ENCODE measurements at regions not wholly inside any gene's neighbourhood (a gene's known extent, or its start where the extent isn't known, plus 50 kb on each side); places are given as distances from the start of the nearest gene placed in this dataset.

GRCh38 chr2:234333168-234334130, 163.4 kb downstream of the ARL4C start:
- POLR2A ChIA-PET = interaction anchor here (0.6 kb wide), 1 partner anchor 162 kb away, joined by 6 read pairs; no protein-coding TSS in a partner anchor
- CTCF ChIA-PET = no interaction called here

DNA sequence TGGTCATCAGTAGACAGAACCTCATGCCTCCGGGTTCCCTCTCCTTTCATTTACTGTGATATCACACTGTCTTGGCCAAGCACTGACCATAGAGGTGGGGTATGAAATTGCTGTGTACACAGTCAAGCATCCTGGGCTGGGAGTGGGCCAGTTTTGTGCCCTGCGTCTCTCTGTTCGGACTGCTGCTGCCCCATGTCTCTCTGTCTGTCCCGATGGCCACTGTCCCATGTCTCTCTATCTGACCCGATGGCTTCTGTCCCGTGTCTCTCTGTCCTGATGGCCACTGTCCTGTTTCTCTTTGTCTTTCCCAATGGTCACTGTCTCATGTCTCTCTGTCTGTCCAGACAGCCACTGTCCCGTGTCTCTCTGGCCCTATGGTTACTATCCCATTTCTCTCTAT, 164.9 kb downstream of the ARL4C start:
- DNase-seq (ENCODE audit: low read depth, low spot score) = no peak
- no peak for TF ChIP-seq CTCF (IDR thresholded peaks at IDR 0.05; ENCODE audit: low read depth, low read length)
- Histone ChIP-seq H3K27ac (ENCODE audit: low read depth, low read length) (no peak overlapping the region), H3K27me3 (ENCODE audit: control insufficient read depth, insufficient read depth, low read length) (peaks cover 7% of the 10 kb centered on the region), H3K9me3 (ENCODE audit: control insufficient read depth, insufficient read depth, low read length) (no peaks in the 10 kb centered on the region; the same call in 1 of the 2 replicates), H3K4me3 (ENCODE audit: low read depth, low read length) (no peak overlapping the region)
- ChIA-PET POLR2A (no interaction called here), CTCF (no interaction called here)

More at GRCh38 chr2:234333168-234334130, 163.4 kb downstream of the ARL4C start:
- Histone ChIP-seq H3K27ac (ENCODE audit: low read depth, low read length) (no peak overlapping the region), H3K4me3 (ENCODE audit: low read depth, low read length) (no peak overlapping the region), H3K9me3 (ENCODE audit: control insufficient read depth, insufficient read depth, low read length) (no peaks in the 10 kb centered on the region; the same call in 1 of the 2 replicates), H3K27me3 (ENCODE audit: control insufficient read depth, insufficient read depth, low read length) (peaks cover 5% of the 10 kb centered on the region)
- no peak for DNase-seq (ENCODE audit: low read depth, low spot score)
- no peak for TF ChIP-seq CTCF (IDR thresholded peaks at IDR 0.05; ENCODE audit: low read depth, low read length)

GRCh38 chr2:234331566-234331965, 165.3 kb downstream of the ARL4C start:
- H3K4me3 ChIP-seq (ENCODE audit: low read depth, low read length) = no peak overlapping the region
- CTCF ChIA-PET = no interaction called here

GRCh38 chr2:234330902-234331301, 166.0 kb downstream of the ARL4C start:
- H3K9me3 ChIP-seq (ENCODE audit: control insufficient read depth, insufficient read depth, low read length) = no peaks in the 10 kb centered on the region; the same call in 1 of the 2 replicates
- H3K27me3 ChIP-seq (ENCODE audit: control insufficient read depth, insufficient read depth, low read length) = peaks cover 10% of the 10 kb centered on the region
- ChIA-PET POLR2A (no interaction called here), CTCF (no interaction called here)
- no peak overlapping the region for H3K4me3 ChIP-seq (ENCODE audit: low read depth, low read length)
- TF ChIP-seq CTCF (IDR thresholded peaks at IDR 0.05; ENCODE audit: low read depth, low read length) = no peak
- no peak overlapping the region for H3K27ac ChIP-seq (ENCODE audit: low read depth, low read length)
- DNase-seq (ENCODE audit: low read depth, low spot score) = no peak

More at GRCh38 chr2:234331566-234331965, 165.3 kb downstream of the ARL4C start:
- Histone ChIP-seq H3K27ac (ENCODE audit: low read depth, low read length) (no peak overlapping the region), H3K27me3 (ENCODE audit: control insufficient read depth, insufficient read depth, low read length) (peaks cover 10% of the 10 kb centered on the region), H3K9me3 (ENCODE audit: control insufficient read depth, insufficient read depth, low read length) (no peaks in the 10 kb centered on the region; the same call in 1 of the 2 replicates)
- no peak for TF ChIP-seq CTCF (IDR thresholded peaks at IDR 0.05; ENCODE audit: low read depth, low read length)
- no peak for DNase-seq (ENCODE audit: low read depth, low spot score)
- POLR2A ChIA-PET = no interaction called here
